ENCODE measurements at regions not wholly inside any gene's neighbourhood (a gene's known extent, or its start where the extent isn't known, plus 50 kb on each side); places are given as distances from the start of the nearest gene placed in this dataset.
A peak's percentile ranks its signal among the peaks of the same experiment; 100 is the strongest.

GRCh38 chr6:112575309-112575834 is 228.2 kb downstream of the RFPL4B start:
- Histone ChIP-seq H3K36me3 (ENCODE audit: insufficient read depth, low read length) (no peaks in the 10 kb centered on the region), H3K9ac (ENCODE audit: low read length) (no peak overlapping the region), H3K9me3 (ENCODE audit: insufficient read depth, low read depth, low read length) (no peaks in the 10 kb centered on the region), H3K27me3 (ENCODE audit: insufficient read depth, low read length) (no peaks in the 10 kb centered on the region), H3K27ac (ENCODE audit: low read depth, low read length) (no peak overlapping the region), H4K20me1 (ENCODE audit: insufficient read depth, low read length) (no peaks in the 10 kb centered on the region), H2AFZ (ENCODE audit: low read depth, low read length) (no peak overlapping the region), H3K79me2 (ENCODE audit: insufficient read depth, low read length) (no peaks in the 10 kb centered on the region), H3K4me2 (ENCODE audit: low read length) (no peak overlapping the region), H3K4me1 (ENCODE audit: insufficient read depth, low read length) (peaks cover 8% of the 10 kb centered on the region), H3K4me3 (ENCODE audit: insufficient read depth, low read depth, low read length) (no peak overlapping the region)
- Mint-ChIP-seq H3K4me1 (ENCODE audit: low read depth, unreplicated experiment) (no peaks in the 10 kb centered on the region), H3K9me3 (ENCODE audit: unreplicated experiment) (no peaks in the 10 kb centered on the region), H3K27ac (ENCODE audit: unreplicated experiment) (no peak overlapping the region), H3K4me3 (ENCODE audit: unreplicated experiment) (no peak overlapping the region), H3K27me3 (ENCODE audit: low read depth, unreplicated experiment) (no peaks in the 10 kb centered on the region), H3K36me3 (ENCODE audit: low read depth, unreplicated experiment) (no peaks in the 10 kb centered on the region)
- no peak for FAIRE-seq
- DNase-seq (ENCODE audit: low read depth): no peak
- TF ChIP-seq CTCF (IDR thresholded peaks at IDR 0.05; ENCODE audit: insufficient read depth, low read depth, low read length) (no peak), EZH2 (IDR thresholded peaks at IDR 0.05; ENCODE audit: insufficient read depth, low read length) (no peak)

- H3K4me3 Mint-ChIP-seq (ENCODE audit: unreplicated experiment): no peak overlapping the region
Observed at GRCh38 chr6:112576423-112576822, 229.3 kb downstream of the RFPL4B start.

More at GRCh38 chr6:112576423-112576822, 229.3 kb downstream of the RFPL4B start:
- H3K9ac ChIP-seq (ENCODE audit: low read length): no peak overlapping the region
- Mint-ChIP-seq H3K27ac (ENCODE audit: unreplicated experiment) (no peak overlapping the region), H3K4me1 (ENCODE audit: low read depth, unreplicated experiment) (no peaks in the 10 kb centered on the region), H3K27me3 (ENCODE audit: low read depth, unreplicated experiment) (no peaks in the 10 kb centered on the region), H3K9me3 (ENCODE audit: unreplicated experiment) (no peaks in the 10 kb centered on the region), H3K36me3 (ENCODE audit: low read depth, unreplicated experiment) (no peaks in the 10 kb centered on the region)
- H3K9me3 ChIP-seq (ENCODE audit: insufficient read depth, low read depth, low read length): no peaks in the 10 kb centered on the region
- H3K27me3 ChIP-seq (ENCODE audit: insufficient read depth, low read length): no peaks in the 10 kb centered on the region
- H3K4me1 ChIP-seq (ENCODE audit: insufficient read depth, low read length): peaks cover 6% of the 10 kb centered on the region
- H3K27ac ChIP-seq (ENCODE audit: low read depth, low read length): no peak overlapping the region
- H3K36me3 ChIP-seq (ENCODE audit: insufficient read depth, low read length): no peaks in the 10 kb centered on the region
- H3K79me2 ChIP-seq (ENCODE audit: insufficient read depth, low read length): no peaks in the 10 kb centered on the region
- H3K4me3 ChIP-seq (ENCODE audit: insufficient read depth, low read depth, low read length): no peak overlapping the region
- H2AFZ ChIP-seq (ENCODE audit: low read depth, low read length): no peak overlapping the region
- no peak overlapping the region for H3K4me2 ChIP-seq (ENCODE audit: low read length)
- TF ChIP-seq EZH2 (IDR thresholded peaks at IDR 0.05; ENCODE audit: insufficient read depth, low read length): no peak
- TF ChIP-seq CTCF (IDR thresholded peaks at IDR 0.05; ENCODE audit: insufficient read depth, low read depth, low read length): no peak
- FAIRE-seq: no peak
- peak; percentile 62 for DNase-seq (ENCODE audit: low read depth)
- H4K20me1 ChIP-seq (ENCODE audit: insufficient read depth, low read length): no peaks in the 10 kb centered on the region
